K562 (cell line): ENCODE measurements at regions not wholly inside any gene's neighbourhood (a gene's known extent, or its start where the extent isn't known, plus 50 kb on each side); places are given as distances from the start of the nearest gene placed in this dataset.

ENCODE experiments used
- ATAC-seq: fragments of 200-7000 bp; cut with Tn5 transposase; 3 replicates; pipeline ENCODE4 v1.9.1; 2020; ENCODE audit warnings: moderate library complexity
- BruUV-seq: library from RNA; stranded (reverse); fragments of 400-500 nt; replicated peaks from 2 replicates; lab custom pipeline; 2021; lab: Mats Ljungman, UMichigan
- CTCF ChIA-PET: fragments of 300-600 bp; formaldehyde crosslinking; extraction: SDS; loops from one replicate; lab custom pipeline; 2021; ENCODE audit warnings: low intra/inter-chr PET ratio; lab: Yijun Ruan, JAX
- POLR2A ChIA-PET: fragments of 300-600, 350-650 bp; sonication (Branson Sonifier 250); formaldehyde crosslinking; extraction: SDS; loops from one replicate; lab custom pipeline; 2021; ENCODE audit warnings: antibody characterized with exemption, inconsistent platforms; lab: Yijun Ruan, JAX
- DNase-seq, 4 experiments: peaks; one replicate each; pipeline versions ENCODE4 v3.0.0 to v3.0.0-alpha.2; 2011 to 2018; ENCODE audit warnings: low spot score in 3 of 4, mixed read lengths in 3 of 4; ENCODE audit errors: extremely low read depth in 1 of 4
- FAIRE-seq: peaks from 2 replicates; lab custom pipeline; 2011; peaks lifted over from hg19 to GRCh38; lab: Jason Lieb, UNC
- H2AFZ ChIP-seq: 2 replicates; pipeline ENCODE4 v1.6.0; 2011; ENCODE audit warnings: low read depth, low read length, control low read depth, inconsistent platforms
- H3K27ac ChIP-seq: fragments of 200-600 bp; 3 replicates; pipeline ENCODE4 v1.8.0; 2011; ENCODE audit warnings: low read depth, mild to moderate bottlenecking, control low read depth, inconsistent platforms, low read length, moderate library complexity, mixed read lengths; ENCODE audit errors: extremely low read depth
- H3K27me3 ChIP-seq, 2 experiments: fragments of 300-600 bp in 1 of 2; 2 replicates in 1 of 2; 3 replicates in 1 of 2; pipeline versions ENCODE4 v1.6.0 to v1.8.0; 2011; ENCODE audit warnings: inconsistent platforms in 2 of 2, low read length in 2 of 2, mild to moderate bottlenecking in 1 of 2, mixed read lengths in 1 of 2, moderate library complexity in 1 of 2; ENCODE audit not compliant: control insufficient read depth in 2 of 2, insufficient read depth in 2 of 2
- H3K36me3 ChIP-seq: fragments of 300-600 bp; 3 replicates; pipeline ENCODE4 v1.8.0; 2011; ENCODE audit warnings: mild to moderate bottlenecking, low read length, inconsistent platforms; ENCODE audit not compliant: control insufficient read depth, insufficient read depth
- H3K4me1 ChIP-seq, 2 experiments: fragments of 200-600 bp in 1 of 2; replicated peaks in 1 of 2; 2 replicates in 1 of 2; 3 replicates in 1 of 2; pipeline versions ENCODE4 v1.5.1 to v1.8.0; 2011; ENCODE audit warnings: inconsistent platforms in 2 of 2, low read length in 2 of 2, mild to moderate bottlenecking in 1 of 2, mixed read lengths in 1 of 2, moderate library complexity in 1 of 2; ENCODE audit not compliant: control insufficient read depth in 2 of 2, insufficient read depth in 2 of 2
- H3K4me2 ChIP-seq: 2 replicates; pipeline ENCODE4 v1.6.1; 2011; ENCODE audit warnings: low read length, control low read depth, inconsistent platforms, mixed read lengths; ENCODE audit not compliant: insufficient read depth
- H3K4me3 ChIP-seq: fragments of 200-600 bp; sonication (generic), shearing (Covaris generic); 2 replicates; pipeline ENCODE4 v1.5.1; 2016; ENCODE audit warnings: control low read depth, inconsistent platforms
- H3K79me2 ChIP-seq: fragments of 200-600 bp; 3 replicates; pipeline ENCODE4 v1.8.0; 2011; ENCODE audit warnings: low read length, inconsistent platforms; ENCODE audit not compliant: control insufficient read depth, insufficient read depth
- H3K9ac ChIP-seq, 2 experiments: 2 replicates each; pipeline versions ENCODE4 v1.6.0 to v1.6.1; 2011; ENCODE audit warnings: low read depth in 2 of 2, low read length in 2 of 2, control low read depth in 1 of 2, inconsistent platforms in 1 of 2, mild to moderate bottlenecking in 1 of 2, mixed read lengths in 1 of 2; ENCODE audit not compliant: insufficient read depth in 1 of 2
- H3K9me1 ChIP-seq: one replicate; pipeline ENCODE4 v1.6.0; 2011; ENCODE audit warnings: inconsistent platforms, mild to moderate bottlenecking, low read length, moderate library complexity; ENCODE audit not compliant: control insufficient read depth, insufficient read depth
- H3K9me3 ChIP-seq: replicated peaks from 2 replicates; pipeline ENCODE4 v1.5.1; 2011; ENCODE audit warnings: low read depth, low read length, inconsistent platforms; ENCODE audit not compliant: control insufficient read depth, insufficient read depth
- H4K20me1 ChIP-seq: replicated peaks from 2 replicates; pipeline ENCODE4 v1.6.1; 2011; ENCODE audit warnings: low read length, inconsistent platforms, mixed read lengths; ENCODE audit not compliant: control insufficient read depth, insufficient read depth
- CHD2 ChIP-seq: IDR thresholded peaks from 2 replicates; pipeline ENCODE4 v1.6.1; 2011; ENCODE audit warnings: low read depth, low read length
- FOXJ2 ChIP-seq: fragments of 200-800 bp; sonication (Bioruptor generic); IDR thresholded peaks from 2 replicates; pipeline ENCODE4 v1.6.1; 2016; ENCODE audit warnings: missing genetic modification characterization, missing compliant biosample characterization
- HMGN3 ChIP-seq: IDR thresholded peaks from 2 replicates; pipeline ENCODE4 v1.6.1; 2011; ENCODE audit warnings: borderline replicate concordance, low read depth, mild to moderate bottlenecking, mixed read lengths, low read length; ENCODE audit not compliant: insufficient read length; ENCODE audit errors: extremely low read depth
- NELFE ChIP-seq: IDR thresholded peaks from 2 replicates; pipeline ENCODE4 v1.6.1; 2011; ENCODE audit warnings: mild to moderate bottlenecking; ENCODE audit not compliant: insufficient read depth, insufficient read length
- RBM15 ChIP-seq: fragments of 200-400 bp; formaldehyde crosslinking; IDR thresholded peaks from 2 replicates; pipeline ENCODE4 v1.6.1; 2018; ENCODE audit warnings: mild to moderate bottlenecking, low read length, moderate library complexity; ENCODE audit not compliant: insufficient read depth
- SIN3B ChIP-seq: fragments of 450-650 bp; IDR thresholded peaks from 2 replicates; pipeline ENCODE4 v1.6.1; 2017; ENCODE audit warnings: low read depth, mild to moderate bottlenecking, moderate library complexity
- SMARCE1 ChIP-seq: fragments of 450-650 bp; IDR thresholded peaks from 2 replicates; pipeline ENCODE4 v1.7.1; 2016; ENCODE audit warnings: mild to moderate bottlenecking
- ZNF174 ChIP-seq: fragments of 250-450 bp; sonication (Bioruptor Pico); IDR thresholded peaks from 2 replicates; pipeline ENCODE4 v1.4.0; 2020; ENCODE audit warnings: mild to moderate bottlenecking
- ZNF384 ChIP-seq: IDR thresholded peaks from 2 replicates; pipeline ENCODE4 v1.6.1; 2012; ENCODE audit warnings: low read depth, low read length, improper control_type of control experiment
- in situ Hi-C: fragments of 300-500 bp; cut with MboI; formaldehyde crosslinking; loops from 4 replicates; pipeline ENCODE4 v1.15.0; 2018; ENCODE audit warnings: inconsistent platforms, mixed read lengths
- intact Hi-C: fragments of 100-400 bp; cut with micrococcal nuclease; formaldehyde crosslinking; loops from 2 replicates; pipeline ENCODE4 v1.14.2; 2022
- TF ChIP-seq, protein P1 (sequence below): fragments of 250-450 bp; sonication (Bioruptor Pico); IDR thresholded peaks from 2 replicates; pipeline ENCODE4 v1.4.0; 2020; ENCODE audit warnings: borderline replicate concordance

- TF ChIP-seq, protein P1, sequence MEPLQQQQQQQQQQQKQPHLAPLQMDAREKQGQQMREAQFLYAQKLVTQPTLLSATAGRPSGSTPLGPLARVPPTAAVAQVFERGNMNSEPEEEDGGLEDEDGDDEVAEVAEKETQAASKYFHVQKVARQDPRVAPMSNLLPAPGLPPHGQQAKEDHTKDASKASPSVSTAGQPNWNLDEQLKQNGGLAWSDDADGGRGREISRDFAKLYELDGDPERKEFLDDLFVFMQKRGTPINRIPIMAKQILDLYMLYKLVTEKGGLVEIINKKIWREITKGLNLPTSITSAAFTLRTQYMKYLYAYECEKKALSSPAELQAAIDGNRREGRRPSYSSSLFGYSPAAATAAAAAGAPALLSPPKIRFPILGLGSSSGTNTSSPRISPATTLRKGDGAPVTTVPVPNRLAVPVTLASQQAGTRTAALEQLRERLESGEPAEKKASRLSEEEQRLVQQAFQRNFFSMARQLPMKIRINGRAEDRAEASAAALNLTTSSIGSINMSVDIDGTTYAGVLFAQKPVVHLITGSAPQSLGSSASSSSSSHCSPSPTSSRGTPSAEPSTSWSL (CRISPR knock-in tag) = no peak
- no peak for TF ChIP-seq FOXJ2
Measured at GRCh38 chr14:47843236-47843635, 167.8 kb upstream of the MDGA2 start (continued).

GRCh38 chr14:47833011-47833410, 157.6 kb upstream of the MDGA2 start:
- Histone ChIP-seq H3K4me2 (no peak overlapping the region), H3K79me2 (no peaks in the 10 kb centered on the region), H2AFZ (no peak overlapping the region), H3K9ac (no peak overlapping the region), H3K36me3 (no peaks in the 10 kb centered on the region), H3K27ac (no peak overlapping the region), H3K27me3 (no peaks in the 10 kb centered on the region), H3K4me1 (no peaks in the 10 kb centered on the region), H3K9me3 (no peaks in the 10 kb centered on the region), H4K20me1 (no peaks in the 10 kb centered on the region), H3K4me3 (no peak overlapping the region), H3K9me1 (no peaks in the 10 kb centered on the region)
- BruUV-seq = no TSS peak
- ATAC-seq (no peak), FAIRE-seq (no peak), DNase-seq (no peak)
- POLR2A ChIA-PET = no interaction called here
- CTCF ChIA-PET = no interaction called here
- TF ChIP-seq SIN3B (no peak), ZNF384 (no peak), RBM15 (no peak), NELFE (no peak), ZNF174 (no peak), HMGN3 (no peak), CHD2 (no peak), SMARCE1 (no peak)
- intact Hi-C loops (no loop called here), in situ Hi-C loops (no loop called here)
